H1 (cell line): ENCODE measurements at regions not wholly inside any gene's neighbourhood (a gene's known extent, or its start where the extent isn't known, plus 50 kb on each side); places are given as distances from the start of the nearest gene placed in this dataset.

Experiments used
- CHD7 ChIP-seq: fragments of 300-600 bp; sonication (generic); IDR thresholded peaks from 2 replicates; pipeline ENCODE4 v1.7.1; 2012; ENCODE audit warnings: low read length, moderate library complexity, mild to moderate bottlenecking, inconsistent platforms; ENCODE audit not compliant: insufficient replicate concordance
- GTF2F1 ChIP-seq: IDR thresholded peaks from 2 replicates; pipeline ENCODE4 v1.6.1; 2012; ENCODE audit warnings: low read depth, low read length, improper control_type of control experiment, borderline replicate concordance

- TF ChIP-seq GTF2F1 (no peak), CHD7 (no peak)
- TF ChIP-seq, all 59 proteins: peak for 0
These were observed 608.4 kb downstream of the ANKRD50 start (continued) for GRCh38 chr4:124104101-124104500.
